ENCODE measurements at regions not wholly inside any gene's neighbourhood (a gene's known extent, or its start where the extent isn't known, plus 50 kb on each side); places are given as distances from the start of the nearest gene placed in this dataset.

GRCh38 chr12:58621126-58621525, 299.2 kb downstream of the LRIG3 start:
- POLR2A ChIA-PET = no interaction called here
- CTCF ChIA-PET = no interaction called here
- TF ChIP-seq CTCF (IDR thresholded peaks at IDR 0.05; ENCODE audit: insufficient read depth in 1 of 2, low read depth in 1 of 2, low read length in 1 of 2, severe bottlenecking in 1 of 2, unreplicated experiment in 1 of 2) = no peak
- Mint-ChIP-seq H3K27me3 (ENCODE audit: insufficient read depth, unreplicated experiment) (no peaks in the 10 kb centered on the region), H3K9me3 (ENCODE audit: unreplicated experiment) (peaks cover 14% of the 10 kb centered on the region), H3K4me3 (ENCODE audit: unreplicated experiment) (no peak overlapping the region), H3K27ac (ENCODE audit: unreplicated experiment) (no peak overlapping the region), H3K36me3 (ENCODE audit: insufficient read depth, unreplicated experiment) (no peaks in the 10 kb centered on the region), H3K4me1 (ENCODE audit: low read depth, unreplicated experiment) (no peaks in the 10 kb centered on the region)
- no peaks in the 10 kb centered on the region for H3K4me1 ChIP-seq
- no peaks in the 10 kb centered on the region for H3K27me3 ChIP-seq (replicated peaks; ENCODE audit: control insufficient read depth, insufficient read depth, low read length)
- H3K36me3 ChIP-seq (ENCODE audit: control insufficient read depth, insufficient read depth, low read length) = no peaks in the 10 kb centered on the region
- DNase-seq = no peak
- intact Hi-C loops (cut with micrococcal nuclease; ENCODE audit: unreplicated experiment) = no loop called here
- no TSS peak for BruUV-seq (replicated peaks)
- H3K4me3 ChIP-seq (ENCODE audit: low read depth, low read length) = no peak overlapping the region
- no peaks in the 10 kb centered on the region for H3K9me3 ChIP-seq

- Histone ChIP-seq H3K27me3 (replicated peaks; ENCODE audit: control insufficient read depth, insufficient read depth, low read length) (no peaks in the 10 kb centered on the region), H3K4me1 (no peaks in the 10 kb centered on the region), H3K4me3 (ENCODE audit: low read depth, low read length) (no peak overlapping the region), H3K9me3 (0 out of 2 replicates have a peak, but pooled peaks cover 3% of the 10 kb centered on the region), H3K36me3 (ENCODE audit: control insufficient read depth, insufficient read depth, low read length) (no peaks in the 10 kb centered on the region)
- H3K4me1 Mint-ChIP-seq (ENCODE audit: low read depth, unreplicated experiment) = peaks cover 7% of the 10 kb centered on the region
- no peak for DNase-seq
- no peaks in the 10 kb centered on the region for H3K36me3 Mint-ChIP-seq (ENCODE audit: insufficient read depth, unreplicated experiment)
- no peak overlapping the region for H3K27ac Mint-ChIP-seq (ENCODE audit: unreplicated experiment)
- CTCF ChIA-PET = no interaction called here
- H3K27me3 Mint-ChIP-seq (ENCODE audit: insufficient read depth, unreplicated experiment) = no peaks in the 10 kb centered on the region
- no peak overlapping the region for H3K4me3 Mint-ChIP-seq (ENCODE audit: unreplicated experiment)
- intact Hi-C loops (cut with micrococcal nuclease; ENCODE audit: unreplicated experiment) = no loop called here
- BruUV-seq (replicated peaks) = no TSS peak
- H3K9me3 Mint-ChIP-seq (ENCODE audit: unreplicated experiment) = peaks cover 23% of the 10 kb centered on the region
- TF ChIP-seq CTCF (IDR thresholded peaks at IDR 0.05; ENCODE audit: insufficient read depth in 1 of 2, low read depth in 1 of 2, low read length in 1 of 2, severe bottlenecking in 1 of 2, unreplicated experiment in 1 of 2) = no peak
- POLR2A ChIA-PET = no interaction called here
These were observed 290.9 kb downstream of the LRIG3 start for GRCh38 chr12:58629376-58629775.

- peaks cover 10% of the 10 kb centered on the region for H3K9me3 Mint-ChIP-seq (ENCODE audit: unreplicated experiment)
- peaks cover 7% of the 10 kb centered on the region for H3K4me1 Mint-ChIP-seq (ENCODE audit: low read depth, unreplicated experiment)
- Histone ChIP-seq H3K9me3 (0 out of 2 replicates have a peak, but pooled peaks cover 3% of the 10 kb centered on the region), H3K36me3 (ENCODE audit: control insufficient read depth, insufficient read depth, low read length) (no peaks in the 10 kb centered on the region), H3K4me3 (ENCODE audit: low read depth, low read length) (no peak overlapping the region), H3K4me1 (no peaks in the 10 kb centered on the region), H3K27me3 (replicated peaks; ENCODE audit: control insufficient read depth, insufficient read depth, low read length) (no peaks in the 10 kb centered on the region)
- H3K36me3 Mint-ChIP-seq (ENCODE audit: insufficient read depth, unreplicated experiment) = no peaks in the 10 kb centered on the region
- POLR2A ChIA-PET = no interaction called here
- no peak overlapping the region for H3K4me3 Mint-ChIP-seq (ENCODE audit: unreplicated experiment)
- CTCF ChIA-PET = no interaction called here
- BruUV-seq (replicated peaks) = no TSS peak
- no peaks in the 10 kb centered on the region for H3K27me3 Mint-ChIP-seq (ENCODE audit: insufficient read depth, unreplicated experiment)
- no peak for DNase-seq
- intact Hi-C loops (cut with micrococcal nuclease; ENCODE audit: unreplicated experiment) = no loop called here
- TF ChIP-seq CTCF (IDR thresholded peaks at IDR 0.05; ENCODE audit: insufficient read depth in 1 of 2, low read depth in 1 of 2, low read length in 1 of 2, severe bottlenecking in 1 of 2, unreplicated experiment in 1 of 2) = no peak
- H3K27ac Mint-ChIP-seq (ENCODE audit: unreplicated experiment) = no peak overlapping the region
These were observed 286.8 kb downstream of the LRIG3 start for GRCh38 chr12:58633479-58633878.
